Ovary (tissue), 7 donors: ENCODE measurements at regions not wholly inside any gene's neighbourhood (a gene's known extent, or its start where the extent isn't known, plus 50 kb on each side); places are given as distances from the start of the nearest gene placed in this dataset.
"Not testable (repeated sequence)": the region's sequence is repeated elsewhere in the genome, so short reads cannot be mapped to it uniquely, and the experiment has no call there.

Source experiments
- DNase-seq, 5 donors: peaks; one replicate each; pipeline ENCODE4 v3.0.0-alpha.2; 2019 to 2020
- H3K27ac ChIP-seq, 2 donors: fragments of 200-600 bp; one replicate each; pipeline versions ENCODE4 v1.5.1 to v1.8.0; 2019 to 2022
- H3K27me3 ChIP-seq: fragments of 200-600 bp; one replicate; pipeline ENCODE4 v1.8.0; 2022
- H3K36me3 ChIP-seq: fragments of 200-600 bp; sonication (generic); one replicate; pipeline ENCODE4 v1.5.1; 2019
- H3K4me1 ChIP-seq: one replicate; pipeline ENCODE4 v1.8.1; 2013; ENCODE audit warnings: mild to moderate bottlenecking, moderate library complexity; ENCODE audit not compliant: insufficient read depth
- H3K4me3 ChIP-seq: fragments of 200-600 bp; sonication (generic); one replicate; pipeline ENCODE4 v1.5.1; 2017
- H3K9me3 ChIP-seq, 2 donors: fragments of 200-600 bp in 1 of 2; sonication (generic) in 1 of 2; one replicate each; pipeline versions ENCODE4 v1.5.1 to v1.8.1; 2013 to 2019; ENCODE audit warnings: mild to moderate bottlenecking in 1 of 2, moderate library complexity in 1 of 2
- EP300 ChIP-seq: sonication (generic); formaldehyde crosslinking; IDR thresholded peaks from one replicate; pipeline ENCODE4 v1.6.1; 2017; ENCODE audit warnings: antibody characterized with exemption
- POLR2A ChIP-seq: fragments of 450-650 bp; IDR thresholded peaks from one replicate; pipeline ENCODE4 v1.6.1; 2017; ENCODE audit warnings: antibody characterized with exemption, mild to moderate bottlenecking, moderate library complexity
- WGBS, 3 donors: extraction: QIAGEN DNeasy Blood & Tissue Kit in 1 of 3; methylation state at CpG; one replicate each; pipeline versions ENCODE4 v1.1.5 to v1.1.7; 2013 to 2017; 5-methylcytosine and 5-hydroxymethylcytosine counted together
- intact Hi-C, 4 donors: fragments of 100-400 bp; cut with DNase I; formaldehyde crosslinking; loops; one replicate each; pipeline versions ENCODE4 v1.11.0 to v1.15.1; 2022 to 2023
- TF ChIP-seq, protein P1 (sequence below), 3 donors: fragments of 450-650 bp in 2 of 3; fragments of 200-600 bp in 1 of 3; IDR thresholded peaks; one replicate each; pipeline versions ENCODE4 v1.5.1 to v1.8.0; 2016 to 2022; ENCODE audit warnings: antibody characterized with exemption in 3 of 3, mild to moderate bottlenecking in 1 of 3
- donor health status: DM: no; HTN: no; CAD: no; lungs with moderate emphysema.
- donor health status: DM: no; HTN: no; CAD: no.
- donor health status: Bipolar disorder and iron deficiency.
- donor health status: DM: no; HTN: no; CAD: no.
- donor health status: DM: yes; HTN: yes; CAD: no.

- H3K36me3 ChIP-seq = no peaks in the 10 kb centered on the region
- 72 to 76% (median 74%) methylated on average over 3 of the region's 3 CpGs for WGBS, 3 donors
- no peak overlapping the region for H3K27ac ChIP-seq
- no peaks in the 10 kb centered on the region for H3K27me3 ChIP-seq
- intact Hi-C loops = no loop called here
- TF ChIP-seq EP300 (no peak), POLR2A (no peak)
- TF ChIP-seq, protein P1, sequence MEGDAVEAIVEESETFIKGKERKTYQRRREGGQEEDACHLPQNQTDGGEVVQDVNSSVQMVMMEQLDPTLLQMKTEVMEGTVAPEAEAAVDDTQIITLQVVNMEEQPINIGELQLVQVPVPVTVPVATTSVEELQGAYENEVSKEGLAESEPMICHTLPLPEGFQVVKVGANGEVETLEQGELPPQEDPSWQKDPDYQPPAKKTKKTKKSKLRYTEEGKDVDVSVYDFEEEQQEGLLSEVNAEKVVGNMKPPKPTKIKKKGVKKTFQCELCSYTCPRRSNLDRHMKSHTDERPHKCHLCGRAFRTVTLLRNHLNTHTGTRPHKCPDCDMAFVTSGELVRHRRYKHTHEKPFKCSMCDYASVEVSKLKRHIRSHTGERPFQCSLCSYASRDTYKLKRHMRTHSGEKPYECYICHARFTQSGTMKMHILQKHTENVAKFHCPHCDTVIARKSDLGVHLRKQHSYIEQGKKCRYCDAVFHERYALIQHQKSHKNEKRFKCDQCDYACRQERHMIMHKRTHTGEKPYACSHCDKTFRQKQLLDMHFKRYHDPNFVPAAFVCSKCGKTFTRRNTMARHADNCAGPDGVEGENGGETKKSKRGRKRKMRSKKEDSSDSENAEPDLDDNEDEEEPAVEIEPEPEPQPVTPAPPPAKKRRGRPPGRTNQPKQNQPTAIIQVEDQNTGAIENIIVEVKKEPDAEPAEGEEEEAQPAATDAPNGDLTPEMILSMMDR (IDR thresholded peaks at IDR 0.05) = no peak
- no peak for DNase-seq
- no peaks in the 10 kb centered on the region for H3K4me1 ChIP-seq
- H3K9me3 ChIP-seq = peaks cover 0 to 4% of the 10 kb centered on the region in 2 donors
- H3K4me3 ChIP-seq = no peak overlapping the region
Measured at GRCh38 chr12:23375621-23376020, 573.8 kb downstream of the SOX5 start.

DNA sequence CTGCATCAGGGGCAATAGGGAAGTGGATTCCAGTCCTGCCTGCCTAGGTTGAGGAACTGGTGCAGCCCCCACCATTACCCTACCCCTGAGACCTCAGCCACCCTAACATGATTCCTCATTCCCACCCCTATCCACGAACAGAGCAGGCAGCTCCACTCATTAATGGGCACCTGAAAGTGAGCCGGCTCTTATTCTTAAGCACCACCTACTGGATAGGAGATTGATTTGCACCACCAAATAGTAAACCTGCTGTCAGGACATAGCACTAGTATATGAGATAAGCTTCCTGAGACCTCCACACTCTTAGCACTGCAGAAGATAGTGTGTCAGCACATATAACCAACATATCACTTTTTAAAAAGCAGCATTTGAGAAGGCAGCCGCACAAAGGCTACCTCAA, 573.2 kb downstream of the SOX5 start:
- H3K27me3 ChIP-seq = no peaks in the 10 kb centered on the region
- WGBS, 3 donors = 62 to 77% (median 66%) methylated on average over 3 of the region's 3 CpGs
- intact Hi-C loops = no loop called here

GRCh38 chr12:23380419-23381100, 568.9 kb downstream of the SOX5 start:
- TF ChIP-seq, protein P1 (IDR thresholded peaks at IDR 0.05) = no peak
- no peak for TF ChIP-seq EP300
- TF ChIP-seq POLR2A = no peak
- intact Hi-C loops = no loop called here
- 90 to 94% (median 93%) methylated on average over 4 of the region's 4 CpGs for WGBS, 3 donors
- Histone ChIP-seq H3K27ac (no peak overlapping the region), H3K4me1 (no peaks in the 10 kb centered on the region), H3K9me3 (no peaks in the 10 kb centered on the region), H3K4me3 (no peak overlapping the region), H3K36me3 (no peaks in the 10 kb centered on the region), H3K27me3 (no peaks in the 10 kb centered on the region)
- DNase-seq = no peak

More for the DNA sequence above, 573.2 kb downstream of the SOX5 start:
- Histone ChIP-seq H3K4me3 (no peak overlapping the region), H3K36me3 (no peaks in the 10 kb centered on the region), H3K4me1 (no peaks in the 10 kb centered on the region), H3K9me3 (peaks cover 0 to 4% of the 10 kb centered on the region in 2 donors), H3K27ac (no peak overlapping the region)
- no peak for DNase-seq
- TF ChIP-seq, protein P1 (IDR thresholded peaks at IDR 0.05) = no peak
- TF ChIP-seq POLR2A (no peak), EP300 (no peak)

GRCh38 chr12:23388898-23389297, 560.6 kb downstream of the SOX5 start:
- H3K27ac ChIP-seq, H3K4me3 ChIP-seq, intact Hi-C loops, H3K36me3 ChIP-seq, H3K27me3 ChIP-seq, DNase-seq, H3K9me3 ChIP-seq, H3K4me1 ChIP-seq: not testable (repeated sequence)
- WGBS, 3 donors = 90 to 93% (median 91%) methylated on average over 9 of the region's 9 CpGs

GRCh38 chr12:23389315-23389714, 560.2 kb downstream of the SOX5 start:
- WGBS, 3 donors = 92 to 98% (median 98%) methylated on average over 4 of the region's 4 CpGs
- H3K4me3 ChIP-seq, H3K27me3 ChIP-seq, H3K4me1 ChIP-seq, DNase-seq, H3K36me3 ChIP-seq, intact Hi-C loops, H3K9me3 ChIP-seq, H3K27ac ChIP-seq: not testable (repeated sequence)
